ENCODE measurements at regions not wholly inside any gene's neighbourhood (a gene's known extent, or its start where the extent isn't known, plus 50 kb on each side); places are given as distances from the start of the nearest gene placed in this dataset.

- Histone ChIP-seq H2AK5ac (ENCODE audit: low read depth, low read length) (no peak overlapping the region), H3K9ac (ENCODE audit: low read depth, low read length) (no peak overlapping the region), H3K4me3 (ENCODE audit: insufficient read depth, low read depth, low read length) (no peak overlapping the region), H4K8ac (ENCODE audit: low read depth in 2 of 2, low read length in 2 of 2) (no peak overlapping the region), H2BK5ac (ENCODE audit: low read depth, low read length, poor library complexity, severe bottlenecking) (no peak overlapping the region), H3K18ac (ENCODE audit: low read depth, low read length) (no peak overlapping the region), H3K4ac (ENCODE audit: low read depth, low read length) (no peak overlapping the region), H3K9me1 (ENCODE audit: insufficient read depth, low read length) (peaks cover 5% of the 10 kb centered on the region; the same call in 1 of the 2 replicates), H3K14ac (replicated peaks; ENCODE audit: low read depth, low read length) (no peak overlapping the region), H2BK120ac (ENCODE audit: low read depth, low read length) (no peak overlapping the region), H3K27ac (ENCODE audit: insufficient read depth, low read length) (no peak overlapping the region), H2BK20ac (ENCODE audit: low read depth, low read length) (no peak overlapping the region), H3K36me3 (ENCODE audit: control insufficient read depth, insufficient read depth, low read length) (no peaks in the 10 kb centered on the region), H3K4me1 (ENCODE audit: control insufficient read depth, insufficient read depth, low read length) (peaks cover 3% of the 10 kb centered on the region; the same call in 1 of the 2 replicates), H3K79me1 (ENCODE audit: low read depth in 1 of 2, low read length in 2 of 2) (no peaks in the 10 kb centered on the region), H3K9me3 (ENCODE audit: control insufficient read depth, insufficient read depth, low read length) (no peaks in the 10 kb centered on the region), H4K5ac (ENCODE audit: low read depth, low read length) (no peak overlapping the region), H4K20me1 (ENCODE audit: insufficient read depth, low read length) (no peaks in the 10 kb centered on the region), H3K23ac (ENCODE audit: low read depth, low read length) (no peak overlapping the region), H2AK9ac (replicated peaks; ENCODE audit: low read depth, low read length, poor library complexity) (no peak overlapping the region), H3K56ac (ENCODE audit: extremely low read depth, insufficient read depth, low read length) (no peak overlapping the region), H3K4me2 (ENCODE audit: low read depth, low read length) (no peak overlapping the region), H2AFZ (replicated peaks; ENCODE audit: low read length, poor library complexity) (no peak overlapping the region), H4K91ac (ENCODE audit: insufficient read depth, low read depth, low read length) (no peak overlapping the region), H2BK15ac (ENCODE audit: low read depth, low read length) (no peak overlapping the region), H3K27me3 (ENCODE audit: control insufficient read depth, insufficient read depth, low read length) (peaks cover 4% of the 10 kb centered on the region)
- 83% methylated on average over 1 of the region's 1 CpG; no CpG with 5 or more reads in 1 of the 2 experiments for WGBS, 2 experiments (ENCODE audit: extremely low coverage in 2 of 2, insufficient read length in 1 of 2)
- BruUV-seq (replicated peaks) = no TSS peak
- TF ChIP-seq RAD21 (IDR thresholded peaks at IDR 0.05; ENCODE audit: low read length) (no peak), CTCF (conservative IDR thresholded peaks at IDR 0.05; ENCODE audit: low read depth, low read length) (no peak), POLR2A (IDR thresholded peaks at IDR 0.05; ENCODE audit: low read depth, low read length) (no peak), RFX5 (IDR thresholded peaks at IDR 0.05; ENCODE audit: low read depth, low read length) (no peak), MXI1 (IDR thresholded peaks at IDR 0.05; ENCODE audit: borderline replicate concordance, low read depth, low read length) (no peak), USF2 (IDR thresholded peaks at IDR 0.05; ENCODE audit: low read depth, low read length) (no peak), ELK1 (IDR thresholded peaks at IDR 0.05; ENCODE audit: borderline replicate concordance, low read depth, low read length) (no peak)
- dilution Hi-C loops (cut with HindIII; ENCODE audit: low sequenced_read_pairs, unreplicated experiment) (no loop called here), in situ Hi-C loops (cut with MboI; ENCODE audit: low sequenced_read_pairs) (loop anchor here (25.0 kb wide), 1 partner anchor 915 kb away; no protein-coding TSS in a partner anchor), intact Hi-C loops (cut with micrococcal nuclease) (no loop called here)
- ChIA-PET CTCF (no interaction called here), POLR2A (ENCODE audit: unreplicated experiment) (interaction anchor here (1.1 kb wide), 1 partner anchor 106 kb away, joined by 3 read pairs; no protein-coding TSS in a partner anchor)
- ATAC-seq (ENCODE audit: low read depth) (no peak), DNase-seq (no peak)
Measured at GRCh38 chr3:188047536-188047935, 106.4 kb upstream of the LPP start.

Measured in IMR-90 (cell line).